Right atrium auricular region (tissue), 2 donors: ENCODE measurements at regions not wholly inside any gene's neighbourhood (a gene's known extent, or its start where the extent isn't known, plus 50 kb on each side); places are given as distances from the start of the nearest gene placed in this dataset.
A peak's percentile ranks its signal among the peaks of the same experiment; 100 is the strongest.
"Not testable (repeated sequence)": the region's sequence is repeated elsewhere in the genome, so short reads cannot be mapped to it uniquely, and the experiment has no call there.

Experiments
- DNase-seq: peaks from one replicate; pipeline ENCODE4 v3.0.0-alpha.2; 2019; ENCODE audit warnings: low spot score
- H3K27ac ChIP-seq, 2 donors: fragments of 200-600 bp; sonication (generic); 1 replicate in 1 of 2; 2 replicates in 1 of 2; pipeline ENCODE4 v1.5.1; 2016 to 2019
- H3K27me3 ChIP-seq, 2 donors: fragments of 200-600 bp; sonication (generic); one replicate each; pipeline versions ENCODE4 v1.5.1 to v1.6.0; 2017 to 2019
- H3K36me3 ChIP-seq: fragments of 200-600 bp; sonication (generic); one replicate; pipeline ENCODE4 v1.5.1; 2016
- H3K4me1 ChIP-seq, 2 donors: fragments of 200-600 bp; sonication (generic); one replicate each; pipeline versions ENCODE4 v1.5.1 to v1.6.0; 2017 to 2019
- H3K4me3 ChIP-seq, 2 donors: fragments of 200-600 bp; sonication (generic); 1 replicate in 1 of 2; 2 replicates in 1 of 2; pipeline ENCODE4 v1.5.1; 2017 to 2019; ENCODE audit warnings: mild to moderate bottlenecking in 1 of 2, moderate library complexity in 1 of 2
- H3K9me3 ChIP-seq, 2 donors: fragments of 200-600 bp; sonication (generic); one replicate each; pipeline ENCODE4 v1.5.1; 2019
- TF ChIP-seq, protein P1 (sequence below), 2 donors: fragments of 200-600 bp; sonication (generic); IDR thresholded peaks; one replicate each; pipeline ENCODE4 v1.5.1; 2019; ENCODE audit warnings: antibody characterized with exemption in 2 of 2

DNA sequence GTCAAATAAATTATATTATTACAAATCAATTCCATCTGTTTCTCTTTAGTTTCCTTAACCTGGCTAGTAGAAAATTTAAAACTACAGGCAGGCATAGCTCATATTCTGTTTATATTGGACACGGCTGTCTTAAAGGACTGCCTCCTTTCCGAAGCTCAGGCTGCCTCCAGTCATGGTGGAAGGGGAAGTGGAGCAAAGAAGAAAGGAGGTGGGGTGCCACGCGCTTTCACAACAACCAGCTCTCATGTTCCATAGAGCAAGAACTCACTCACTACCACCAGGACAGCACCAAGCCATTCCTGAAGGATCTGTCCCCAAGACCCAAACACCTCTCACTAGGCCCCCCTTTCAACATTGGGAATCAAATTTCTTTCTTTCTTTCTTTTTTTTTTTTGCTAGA is 149.3 kb upstream of the KCNJ18 start:
- Histone ChIP-seq H3K27ac (no peak overlapping the region), H3K9me3 (peaks cover 6 to 14% of the 10 kb centered on the region in 2 donors), H3K4me1 (peaks cover 0 to under 1% of the 10 kb centered on the region in 2 donors), H3K27me3 (no peaks in the 10 kb centered on the region), H3K36me3 (no peaks in the 10 kb centered on the region), H3K4me3 (no peak overlapping the region)
- no peak for DNase-seq
- TF ChIP-seq, protein P1, sequence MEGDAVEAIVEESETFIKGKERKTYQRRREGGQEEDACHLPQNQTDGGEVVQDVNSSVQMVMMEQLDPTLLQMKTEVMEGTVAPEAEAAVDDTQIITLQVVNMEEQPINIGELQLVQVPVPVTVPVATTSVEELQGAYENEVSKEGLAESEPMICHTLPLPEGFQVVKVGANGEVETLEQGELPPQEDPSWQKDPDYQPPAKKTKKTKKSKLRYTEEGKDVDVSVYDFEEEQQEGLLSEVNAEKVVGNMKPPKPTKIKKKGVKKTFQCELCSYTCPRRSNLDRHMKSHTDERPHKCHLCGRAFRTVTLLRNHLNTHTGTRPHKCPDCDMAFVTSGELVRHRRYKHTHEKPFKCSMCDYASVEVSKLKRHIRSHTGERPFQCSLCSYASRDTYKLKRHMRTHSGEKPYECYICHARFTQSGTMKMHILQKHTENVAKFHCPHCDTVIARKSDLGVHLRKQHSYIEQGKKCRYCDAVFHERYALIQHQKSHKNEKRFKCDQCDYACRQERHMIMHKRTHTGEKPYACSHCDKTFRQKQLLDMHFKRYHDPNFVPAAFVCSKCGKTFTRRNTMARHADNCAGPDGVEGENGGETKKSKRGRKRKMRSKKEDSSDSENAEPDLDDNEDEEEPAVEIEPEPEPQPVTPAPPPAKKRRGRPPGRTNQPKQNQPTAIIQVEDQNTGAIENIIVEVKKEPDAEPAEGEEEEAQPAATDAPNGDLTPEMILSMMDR (IDR thresholded peaks at IDR 0.05): no peak

DNA sequence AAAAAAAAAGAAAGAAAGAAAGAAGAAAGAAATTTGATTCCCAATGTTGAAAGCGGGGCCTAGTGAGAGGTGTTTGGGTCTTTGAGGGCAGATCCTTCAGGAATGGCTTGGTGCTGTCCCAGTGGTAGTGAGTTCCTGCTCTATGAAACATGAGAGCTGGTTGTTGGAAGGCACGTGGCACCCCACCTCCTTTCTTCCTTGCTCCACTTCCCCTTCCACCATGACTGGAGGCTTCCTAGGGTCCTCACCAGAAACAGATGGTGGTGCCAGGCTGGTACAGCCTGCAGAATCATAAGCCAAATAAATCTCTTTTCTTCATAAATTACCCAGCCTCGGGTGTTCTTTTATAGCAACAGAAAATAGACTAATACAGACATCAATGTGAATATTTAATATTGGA is 147.3 kb upstream of the KCNJ18 start:
- Histone ChIP-seq H3K4me3 (no peak overlapping the region), H3K27ac (no peak overlapping the region)

DNA sequence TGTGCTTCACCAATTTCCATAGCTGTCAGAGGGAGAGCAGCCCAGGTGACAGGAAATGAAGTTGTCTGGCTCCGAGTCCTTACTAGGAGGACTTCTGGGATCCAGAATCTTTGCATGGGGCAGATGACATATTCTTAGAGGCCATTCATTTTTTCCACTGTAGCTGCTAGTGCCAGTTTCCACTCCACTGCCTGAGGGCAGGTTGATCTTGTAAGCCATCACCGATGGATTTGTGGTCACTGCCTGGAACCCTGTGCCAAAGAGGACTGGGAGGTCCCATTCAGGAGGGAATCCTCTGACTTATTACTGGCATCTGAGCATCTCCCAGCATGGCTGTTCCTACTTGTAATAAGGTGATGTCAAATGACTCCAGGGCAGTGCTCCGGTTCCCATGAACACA is 144.1 kb upstream of the KCNJ18 start:
- no peaks in the 10 kb centered on the region for H3K9me3 ChIP-seq
- no peak overlapping the region for H3K27ac ChIP-seq
- peaks cover 0 to 27% of the 10 kb centered on the region in 2 donors for H3K4me1 ChIP-seq
- TF ChIP-seq, protein P1 (IDR thresholded peaks at IDR 0.05): no peak
- H3K36me3 ChIP-seq: no peaks in the 10 kb centered on the region
- no peaks in the 10 kb centered on the region for H3K27me3 ChIP-seq
- no peak overlapping the region for H3K4me3 ChIP-seq
- DNase-seq: no peak

More for the DNA sequence above, 147.3 kb upstream of the KCNJ18 start:
- TF ChIP-seq, protein P1 (IDR thresholded peaks at IDR 0.05): no peak
- DNase-seq: no peak
- no peaks in the 10 kb centered on the region for H3K27me3 ChIP-seq
- peaks cover 0 to 4% of the 10 kb centered on the region in 2 donors for H3K9me3 ChIP-seq
- peaks cover 0 to 18% of the 10 kb centered on the region in 2 donors for H3K4me1 ChIP-seq
- no peaks in the 10 kb centered on the region for H3K36me3 ChIP-seq

DNA sequence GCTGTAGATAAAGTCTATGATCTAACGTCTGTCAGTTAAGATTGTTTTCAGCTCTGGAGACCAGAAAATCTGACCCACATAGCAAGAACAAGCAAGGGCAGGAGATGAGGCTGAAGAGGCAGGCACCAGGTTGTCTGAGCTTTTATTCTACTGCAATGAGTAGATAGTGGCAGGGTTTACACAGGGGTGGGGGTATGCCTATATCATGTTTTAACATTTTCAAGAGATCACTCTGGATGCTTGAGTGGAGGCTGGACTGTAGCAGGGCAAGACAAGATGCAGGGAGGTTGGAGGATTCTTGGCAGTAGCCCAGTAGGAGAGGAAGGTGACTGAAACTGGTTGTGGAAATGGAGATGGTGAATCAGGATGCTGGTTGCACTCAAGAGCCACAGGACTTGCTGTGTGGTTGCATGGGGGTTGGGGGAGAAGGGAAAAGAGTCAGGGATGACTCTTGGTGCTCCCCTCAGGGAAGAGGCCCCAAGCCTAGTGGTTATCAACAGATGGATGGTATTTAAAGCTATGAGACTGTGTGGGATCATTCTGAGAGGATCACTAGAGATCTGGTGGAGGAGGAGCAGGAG is 143.1 kb upstream of the KCNJ18 start:
- TF ChIP-seq, protein P1 (IDR thresholded peaks at IDR 0.05): no peak
- Histone ChIP-seq H3K4me3 (no peak overlapping the region), H3K9me3 (no peaks in the 10 kb centered on the region)

DNA sequence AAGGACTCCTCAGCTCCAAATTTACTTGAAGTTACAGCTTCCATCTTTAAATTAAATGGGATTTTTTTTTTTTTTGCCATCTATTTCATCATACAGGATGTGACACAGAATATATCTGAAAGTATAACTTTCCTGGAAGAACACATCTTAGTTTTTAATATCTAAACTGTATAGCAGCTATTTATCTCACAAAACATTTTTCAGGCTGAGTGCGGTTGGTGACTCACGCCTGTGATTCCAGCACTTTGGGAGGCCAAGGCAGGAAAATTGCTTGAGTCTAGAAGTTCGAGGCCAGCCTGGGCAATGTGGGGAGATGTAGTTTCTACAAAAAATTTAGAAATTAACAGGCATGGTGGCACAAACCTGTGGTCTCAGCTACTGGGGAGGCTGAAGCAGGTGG is 142.3 kb upstream of the KCNJ18 start:
- H3K4me1 ChIP-seq: peaks cover 0 to 27% of the 10 kb centered on the region in 2 donors
- not testable (repeated sequence) for H3K36me3 ChIP-seq, H3K27me3 ChIP-seq, H3K27ac ChIP-seq, H3K9me3 ChIP-seq, DNase-seq, H3K4me3 ChIP-seq

More for the DNA sequence above, 143.1 kb upstream of the KCNJ18 start:
- no peaks in the 10 kb centered on the region for H3K36me3 ChIP-seq
- DNase-seq: no peak
- no peaks in the 10 kb centered on the region for H3K27me3 ChIP-seq
- H3K27ac ChIP-seq: no peak overlapping the region
- H3K4me1 ChIP-seq: peaks cover 0 to 27% of the 10 kb centered on the region in 2 donors

DNA sequence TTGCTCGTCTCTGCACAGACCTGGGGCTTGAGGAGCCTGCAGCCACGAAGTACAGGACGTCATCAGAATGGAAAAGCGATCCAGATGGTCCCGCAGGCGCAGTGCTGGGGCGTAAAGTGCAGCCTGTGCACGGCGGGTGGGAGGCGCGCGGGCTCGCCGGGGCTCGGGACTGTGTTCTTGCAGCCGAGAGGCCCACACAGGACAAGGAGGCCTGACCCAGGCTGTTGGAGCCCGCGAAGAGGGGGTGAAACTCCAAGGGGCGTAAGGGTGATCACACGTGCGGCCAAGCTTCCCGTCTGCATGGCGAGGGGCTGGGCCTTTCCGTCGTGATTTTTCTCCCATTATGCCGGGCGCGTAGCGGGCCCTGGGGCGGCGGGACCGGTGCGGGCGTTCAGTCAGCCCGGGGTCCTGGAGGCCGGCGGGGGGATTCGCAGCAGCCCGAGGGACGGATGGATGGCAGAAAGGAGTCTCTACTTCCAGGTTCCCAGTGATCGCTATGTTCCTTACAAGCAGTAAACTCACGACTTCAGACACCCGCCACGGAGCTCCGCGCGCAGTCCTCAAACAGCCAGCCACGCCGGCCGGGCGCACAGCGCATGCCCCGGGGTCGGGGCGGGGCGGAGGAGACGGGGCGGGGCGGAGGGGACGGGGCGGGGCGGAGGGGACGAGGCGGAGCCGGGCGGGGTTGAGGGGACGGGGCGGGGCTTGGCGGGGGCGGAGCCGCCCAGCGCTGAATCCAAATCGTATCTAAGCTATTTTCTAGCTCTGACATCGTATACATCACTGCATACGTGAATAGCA is 141.0 kb upstream of the KCNJ18 start:
- TF ChIP-seq, protein P1 (IDR thresholded peaks at IDR 0.05): no peak
- H3K4me1 ChIP-seq: peaks cover 0 to 27% of the 10 kb centered on the region in 2 donors
- DNase-seq: peak; percentile 82
- peak overlapping the region; percentile 85 to 90 for H3K27ac ChIP-seq
- no peaks in the 10 kb centered on the region for H3K36me3 ChIP-seq
- H3K9me3 ChIP-seq: no peaks in the 10 kb centered on the region
- H3K4me3 ChIP-seq: peak overlapping the region; percentile 59 to 78
- H3K27me3 ChIP-seq: no peaks in the 10 kb centered on the region

DNA sequence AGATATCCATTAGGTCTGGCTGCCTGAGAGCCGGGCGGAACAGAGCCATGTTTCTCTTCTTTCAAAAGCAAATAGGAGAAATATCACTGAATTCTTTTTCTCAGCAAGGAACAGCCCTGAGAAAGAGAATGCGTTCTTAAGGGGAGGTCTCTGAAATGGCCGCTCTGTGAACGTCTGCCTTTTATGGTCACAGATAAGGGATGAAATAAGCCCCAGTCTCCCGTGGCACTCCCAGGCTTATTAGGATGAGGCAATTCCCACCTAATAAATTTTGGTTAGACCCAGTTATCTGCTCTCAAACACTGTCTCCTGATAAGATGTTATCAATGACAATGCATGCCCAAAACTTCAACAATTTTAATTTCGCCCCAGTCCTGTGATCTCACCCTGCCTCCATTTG is 133.4 kb upstream of the KCNJ18 start:
- H3K27ac ChIP-seq, H3K36me3 ChIP-seq, H3K9me3 ChIP-seq, H3K4me3 ChIP-seq, H3K27me3 ChIP-seq, H3K4me1 ChIP-seq, DNase-seq: not testable (repeated sequence)
